ENCODE measurements at regions not wholly inside any gene's neighbourhood (a gene's known extent, or its start where the extent isn't known, plus 50 kb on each side); places are given as distances from the start of the nearest gene placed in this dataset.

GRCh38 chr11:116515664-116516184 is 257.1 kb downstream of the BUD13 start:
- ChIA-PET CTCF (interaction anchor here (1.4 kb wide), 1 partner anchor 176 kb away, joined by 3 read pairs; no protein-coding TSS in a partner anchor), POLR2A (no interaction called here)

- ChIA-PET POLR2A (no interaction called here), CTCF (no interaction called here)
Measured at GRCh38 chr11:116513894-116514293, 258.9 kb downstream of the BUD13 start.

- ChIA-PET POLR2A (no interaction called here), CTCF (no interaction called here)
Measured at GRCh38 chr11:116513278-116513823, 259.4 kb downstream of the BUD13 start.

- POLR2A ChIA-PET: no interaction called here
- CTCF ChIA-PET: no interaction called here
Measured at GRCh38 chr11:116512841-116513240, 259.9 kb downstream of the BUD13 start.

GRCh38 chr11:116511684-116512083 is 261.1 kb downstream of the BUD13 start:
- POLR2A ChIA-PET: no interaction called here
- CTCF ChIA-PET: no interaction called here

GRCh38 chr11:116510886-116511650 is 261.7 kb downstream of the BUD13 start:
- CTCF ChIA-PET: no interaction called here

GRCh38 chr11:116510166-116510565 is 262.6 kb downstream of the BUD13 start:
- POLR2A ChIA-PET: no interaction called here
- CTCF ChIA-PET: no interaction called here

More at GRCh38 chr11:116510886-116511650, 261.7 kb downstream of the BUD13 start:
- POLR2A ChIA-PET: no interaction called here

- POLR2A ChIA-PET: no interaction called here
- CTCF ChIA-PET: no interaction called here
Measured at GRCh38 chr11:116509551-116509950, 263.2 kb downstream of the BUD13 start.

GRCh38 chr11:116507849-116508695 is 264.7 kb downstream of the BUD13 start:
- POLR2A ChIA-PET: no interaction called here
- CTCF ChIA-PET: no interaction called here

- CTCF ChIA-PET: no interaction called here
- POLR2A ChIA-PET: no interaction called here
Measured at GRCh38 chr11:116507016-116507415, 265.8 kb downstream of the BUD13 start.

GRCh38 chr11:116506263-116506825 is 266.4 kb downstream of the BUD13 start:
- ChIA-PET POLR2A (no interaction called here), CTCF (no interaction called here)

GRCh38 chr11:116505298-116506262 is 267.2 kb downstream of the BUD13 start:
- CTCF ChIA-PET: no interaction called here
- POLR2A ChIA-PET: no interaction called here

- POLR2A ChIA-PET: no interaction called here
- CTCF ChIA-PET: no interaction called here
Measured at GRCh38 chr11:116504541-116505297, 268.1 kb downstream of the BUD13 start.

- POLR2A ChIA-PET: no interaction called here
- CTCF ChIA-PET: interaction anchor here (0.6 kb wide), 1 partner anchor 793 kb away, joined by 3 read pairs; no protein-coding TSS in a partner anchor
Measured at GRCh38 chr11:116503216-116504160, 269.3 kb downstream of the BUD13 start.

- ChIA-PET POLR2A (no interaction called here), CTCF (interaction anchor here (0.6 kb wide), 1 partner anchor 794 kb away, joined by 3 read pairs; no protein-coding TSS in a partner anchor)
Measured at GRCh38 chr11:116502641-116503061, 270.1 kb downstream of the BUD13 start.

GRCh38 chr11:116501728-116502127 is 271.1 kb downstream of the BUD13 start:
- ChIA-PET CTCF (no interaction called here), POLR2A (no interaction called here)

- ChIA-PET CTCF (no interaction called here), POLR2A (no interaction called here)
Measured at GRCh38 chr11:116500947-116501602, 271.7 kb downstream of the BUD13 start.
